Panc1 (cell line): ENCODE measurements at regions not wholly inside any gene's neighbourhood (a gene's known extent, or its start where the extent isn't known, plus 50 kb on each side); places are given as distances from the start of the nearest gene placed in this dataset.

Experiments used
- ATAC-seq: fragments of 200-7000 bp; cut with Tn5 transposase; 2 replicates; pipeline ENCODE4 v1.9.1; 2020; ENCODE audit warnings: mild to moderate bottlenecking, moderate library complexity
- BruUV-seq: library from RNA; stranded (reverse); fragments of 400-500 nt; replicated peaks from 2 replicates; lab custom pipeline; 2021; lab: Mats Ljungman, UMichigan
- CTCF ChIA-PET: fragments of 300-600 bp; sonication (Branson Sonifier 250); formaldehyde crosslinking; loops from one replicate; lab custom pipeline; 2022; ENCODE audit warnings: antibody characterized with exemption; lab: Charles Lee
- POLR2A ChIA-PET: fragments of 300-600 bp; sonication (Branson Sonifier 250); formaldehyde crosslinking; loops from one replicate; lab custom pipeline; 2022; ENCODE audit warnings: antibody characterized with exemption; lab: Charles Lee
- DNase-seq: peaks from one replicate; pipeline ENCODE4 v3.0.0-alpha.2; 2010; ENCODE audit warnings: low read depth, low spot score
- H3K27ac ChIP-seq: 2 replicates; pipeline ENCODE4 v1.5.1; 2011; ENCODE audit warnings: mild to moderate bottlenecking, low read length, inconsistent platforms
- H3K27me3 ChIP-seq: fragments of 200-500 bp; sonication (Bioruptor generic); 2 replicates; pipeline ENCODE4 v1.6.0; 2014; ENCODE audit warnings: low read length, inconsistent platforms; ENCODE audit not compliant: control insufficient read depth, insufficient read depth
- H3K36me3 ChIP-seq: fragments of 200-500 bp; sonication (Bioruptor generic); 2 replicates; pipeline ENCODE4 v1.5.1; 2014; ENCODE audit warnings: inconsistent platforms, mild to moderate bottlenecking, low read length, moderate library complexity; ENCODE audit not compliant: control insufficient read depth, insufficient read depth
- H3K4me1 ChIP-seq: 2 replicates; pipeline ENCODE4 v1.5.1; 2011; ENCODE audit warnings: inconsistent platforms, mild to moderate bottlenecking, low read length, moderate library complexity; ENCODE audit not compliant: control insufficient read depth, insufficient read depth
- H3K4me3 ChIP-seq, 2 experiments: 2 replicates each; pipeline ENCODE4 v1.5.1; 2011 to 2012; ENCODE audit warnings: low read depth in 2 of 2, low read length in 2 of 2, mild to moderate bottlenecking in 2 of 2, inconsistent platforms in 1 of 2, moderate library complexity in 1 of 2
- H3K9me3 ChIP-seq: fragments of 200-500 bp; sonication (Bioruptor generic); 2 replicates; pipeline ENCODE4 v1.5.1; 2014; ENCODE audit warnings: low read depth, mild to moderate bottlenecking, inconsistent platforms, low read length, moderate library complexity; ENCODE audit not compliant: control insufficient read depth, insufficient read depth
- POLR2AphosphoS5 ChIP-seq: IDR thresholded peaks from 2 replicates; pipeline ENCODE4 v1.6.1; 2012; ENCODE audit warnings: mild to moderate bottlenecking, low read depth, low read length, moderate library complexity
- REST ChIP-seq, 2 experiments: IDR thresholded peaks; 2 replicates each; pipeline ENCODE4 v1.6.1; 2011 to 2012; ENCODE audit warnings: low read depth in 2 of 2, control low read depth in 1 of 2, low read length in 1 of 2, mild to moderate bottlenecking in 1 of 2, moderate library complexity in 1 of 2; ENCODE audit not compliant: insufficient read depth in 1 of 2
- SIN3A ChIP-seq: IDR thresholded peaks from 2 replicates; pipeline ENCODE4 v1.6.1; 2012; ENCODE audit warnings: low read depth, mild to moderate bottlenecking, low read length, moderate library complexity, borderline replicate concordance; ENCODE audit not compliant: insufficient read depth
- TCF7L2 ChIP-seq: IDR thresholded peaks from 2 replicates; pipeline ENCODE4 v1.6.1; 2011; ENCODE audit warnings: mild to moderate bottlenecking, low read depth, low read length, inconsistent platforms
- in situ Hi-C: cut with HindIII; loops from 2 replicates; pipeline ENCODE4 v1.10.0; 2016; ENCODE audit warnings: low sequenced_read_pairs, low pct_unique_long_range_greater_than_20kb
- intact Hi-C: fragments of 100-400 bp; cut with micrococcal nuclease; formaldehyde crosslinking; loops from one replicate; pipeline ENCODE4 v1.10.0; 2022; ENCODE audit not compliant: unreplicated experiment
- TF ChIP-seq, protein P1 (sequence below): fragments of 450-650 bp; IDR thresholded peaks from 2 replicates; pipeline ENCODE4 v1.5.1; 2017; ENCODE audit warnings: mild to moderate bottlenecking

- in situ Hi-C loops (no loop called here), intact Hi-C loops (no loop called here)
Observed at GRCh38 chr6:160917572-160917971, 74.0 kb upstream of the MAP3K4 start.

GRCh38 chr6:160919723-160920440 is 71.7 kb upstream of the MAP3K4 start:
- Histone ChIP-seq H3K4me3 (no peak overlapping the region), H3K27ac (no peak overlapping the region), H3K4me1 (no peaks in the 10 kb centered on the region), H3K9me3 (no peaks in the 10 kb centered on the region; the same call in 1 of the 2 replicates), H3K36me3 (no peaks in the 10 kb centered on the region), H3K27me3 (no peaks in the 10 kb centered on the region)
- ChIA-PET POLR2A (no interaction called here), CTCF (no interaction called here)
- ATAC-seq (no peak), DNase-seq (no peak)
- intact Hi-C loops = no loop called here
- no peak for TF ChIP-seq TCF7L2
- no peak for TF ChIP-seq SIN3A
- TF ChIP-seq REST (IDR thresholded peaks at IDR 0.05; ENCODE audit: insufficient read depth in 1 of 2, low read depth in 2 of 2, low read length in 1 of 2) = no peak
- TF ChIP-seq, protein P1, sequence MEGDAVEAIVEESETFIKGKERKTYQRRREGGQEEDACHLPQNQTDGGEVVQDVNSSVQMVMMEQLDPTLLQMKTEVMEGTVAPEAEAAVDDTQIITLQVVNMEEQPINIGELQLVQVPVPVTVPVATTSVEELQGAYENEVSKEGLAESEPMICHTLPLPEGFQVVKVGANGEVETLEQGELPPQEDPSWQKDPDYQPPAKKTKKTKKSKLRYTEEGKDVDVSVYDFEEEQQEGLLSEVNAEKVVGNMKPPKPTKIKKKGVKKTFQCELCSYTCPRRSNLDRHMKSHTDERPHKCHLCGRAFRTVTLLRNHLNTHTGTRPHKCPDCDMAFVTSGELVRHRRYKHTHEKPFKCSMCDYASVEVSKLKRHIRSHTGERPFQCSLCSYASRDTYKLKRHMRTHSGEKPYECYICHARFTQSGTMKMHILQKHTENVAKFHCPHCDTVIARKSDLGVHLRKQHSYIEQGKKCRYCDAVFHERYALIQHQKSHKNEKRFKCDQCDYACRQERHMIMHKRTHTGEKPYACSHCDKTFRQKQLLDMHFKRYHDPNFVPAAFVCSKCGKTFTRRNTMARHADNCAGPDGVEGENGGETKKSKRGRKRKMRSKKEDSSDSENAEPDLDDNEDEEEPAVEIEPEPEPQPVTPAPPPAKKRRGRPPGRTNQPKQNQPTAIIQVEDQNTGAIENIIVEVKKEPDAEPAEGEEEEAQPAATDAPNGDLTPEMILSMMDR = no peak
- TF ChIP-seq POLR2AphosphoS5 = no peak
- in situ Hi-C loops = no loop called here
- BruUV-seq = no TSS peak

More at GRCh38 chr6:160917572-160917971, 74.0 kb upstream of the MAP3K4 start:
- Histone ChIP-seq H3K27me3 (no peaks in the 10 kb centered on the region), H3K27ac (no peak overlapping the region), H3K36me3 (no peaks in the 10 kb centered on the region), H3K9me3 (peaks cover 12% of the 10 kb centered on the region; the same call in 1 of the 2 replicates), H3K4me1 (no peaks in the 10 kb centered on the region), H3K4me3 (no peak overlapping the region)
- no TSS peak for BruUV-seq
- ChIA-PET CTCF (no interaction called here), POLR2A (no interaction called here)
- ATAC-seq (no peak), DNase-seq (no peak)
- TF ChIP-seq SIN3A = no peak
- TF ChIP-seq REST (IDR thresholded peaks at IDR 0.05; ENCODE audit: insufficient read depth in 1 of 2, low read depth in 2 of 2, low read length in 1 of 2) = no peak
- TF ChIP-seq, protein P1 = no peak
- no peak for TF ChIP-seq TCF7L2
- no peak for TF ChIP-seq POLR2AphosphoS5
